Colonic mucosa (tissue), 4 donors: ENCODE measurements at regions not wholly inside any gene's neighbourhood (a gene's known extent, or its start where the extent isn't known, plus 50 kb on each side); places are given as distances from the start of the nearest gene placed in this dataset.

Experiments used
- DNase-seq: peaks from one replicate; pipeline ENCODE4 v3.0.0-alpha.2; 2020
- H3K27ac ChIP-seq: fragments of 200-600 bp; one replicate; pipeline ENCODE4 v1.8.0; 2021
- H3K27me3 ChIP-seq: fragments of 200-600 bp; one replicate; pipeline ENCODE4 v1.8.0; 2021
- H3K36me3 ChIP-seq: fragments of 200-600 bp; one replicate; pipeline ENCODE4 v1.8.0; 2021
- H3K4me1 ChIP-seq: fragments of 200-600 bp; one replicate; pipeline ENCODE4 v1.8.0; 2021; ENCODE audit warnings: mild to moderate bottlenecking
- H3K4me3 ChIP-seq: fragments of 200-600 bp; one replicate; pipeline ENCODE4 v1.8.0; 2021
- H3K9ac ChIP-seq, 2 donors: one replicate each; pipeline ENCODE4 v1.7.0; 2013; ENCODE audit warnings: control low read depth in 2 of 2, low read depth in 2 of 2, low read length in 2 of 2
- H3K9me3 ChIP-seq: fragments of 200-600 bp; one replicate; pipeline ENCODE4 v1.8.0; 2021
- intact Hi-C: fragments of 100-400 bp; cut with DNase I; formaldehyde crosslinking; loops from one replicate; pipeline ENCODE4 v1.14.1; 2022
- TF ChIP-seq, protein P1 (sequence below): fragments of 200-600 bp; IDR thresholded peaks from one replicate; pipeline ENCODE4 v1.8.0; 2022; ENCODE audit warnings: antibody characterized with exemption, mild to moderate bottlenecking
- donor health status: healthy.
- donor health status: DM: no; HTN: no; CAD: no.
- donor health status: DM: no; HTN: no; CAD: no.

DNA sequence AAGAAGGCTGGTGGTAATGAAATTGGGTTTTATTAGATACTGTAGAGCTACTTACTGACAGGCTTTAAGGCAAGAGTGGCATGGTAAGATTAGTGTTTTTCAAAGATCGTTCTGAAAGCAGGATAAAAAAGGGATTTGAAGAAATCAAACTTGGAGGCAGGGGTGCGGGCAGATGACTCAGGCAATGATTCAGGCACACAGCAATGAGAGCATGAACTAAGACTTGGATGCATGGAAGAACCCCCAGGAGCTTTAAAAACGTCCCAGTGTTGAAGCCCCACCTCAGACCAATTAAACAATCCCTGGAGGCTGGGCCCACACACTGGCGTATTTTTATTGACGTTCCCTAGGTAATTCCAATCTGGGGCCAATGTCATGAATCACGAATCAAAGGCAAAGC, 102.5 kb downstream of the SREK1 start:
- Histone ChIP-seq H3K4me3 (no peak overlapping the region), H3K36me3 (no peaks in the 10 kb centered on the region), H3K9me3 (no peaks in the 10 kb centered on the region), H3K27me3 (no peaks in the 10 kb centered on the region), H3K27ac (no peak overlapping the region), H3K4me1 (no peaks in the 10 kb centered on the region), H3K9ac (no peak overlapping the region)
- DNase-seq: no peak
- intact Hi-C loops: no loop called here
- TF ChIP-seq, protein P1, sequence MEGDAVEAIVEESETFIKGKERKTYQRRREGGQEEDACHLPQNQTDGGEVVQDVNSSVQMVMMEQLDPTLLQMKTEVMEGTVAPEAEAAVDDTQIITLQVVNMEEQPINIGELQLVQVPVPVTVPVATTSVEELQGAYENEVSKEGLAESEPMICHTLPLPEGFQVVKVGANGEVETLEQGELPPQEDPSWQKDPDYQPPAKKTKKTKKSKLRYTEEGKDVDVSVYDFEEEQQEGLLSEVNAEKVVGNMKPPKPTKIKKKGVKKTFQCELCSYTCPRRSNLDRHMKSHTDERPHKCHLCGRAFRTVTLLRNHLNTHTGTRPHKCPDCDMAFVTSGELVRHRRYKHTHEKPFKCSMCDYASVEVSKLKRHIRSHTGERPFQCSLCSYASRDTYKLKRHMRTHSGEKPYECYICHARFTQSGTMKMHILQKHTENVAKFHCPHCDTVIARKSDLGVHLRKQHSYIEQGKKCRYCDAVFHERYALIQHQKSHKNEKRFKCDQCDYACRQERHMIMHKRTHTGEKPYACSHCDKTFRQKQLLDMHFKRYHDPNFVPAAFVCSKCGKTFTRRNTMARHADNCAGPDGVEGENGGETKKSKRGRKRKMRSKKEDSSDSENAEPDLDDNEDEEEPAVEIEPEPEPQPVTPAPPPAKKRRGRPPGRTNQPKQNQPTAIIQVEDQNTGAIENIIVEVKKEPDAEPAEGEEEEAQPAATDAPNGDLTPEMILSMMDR: no peak

DNA sequence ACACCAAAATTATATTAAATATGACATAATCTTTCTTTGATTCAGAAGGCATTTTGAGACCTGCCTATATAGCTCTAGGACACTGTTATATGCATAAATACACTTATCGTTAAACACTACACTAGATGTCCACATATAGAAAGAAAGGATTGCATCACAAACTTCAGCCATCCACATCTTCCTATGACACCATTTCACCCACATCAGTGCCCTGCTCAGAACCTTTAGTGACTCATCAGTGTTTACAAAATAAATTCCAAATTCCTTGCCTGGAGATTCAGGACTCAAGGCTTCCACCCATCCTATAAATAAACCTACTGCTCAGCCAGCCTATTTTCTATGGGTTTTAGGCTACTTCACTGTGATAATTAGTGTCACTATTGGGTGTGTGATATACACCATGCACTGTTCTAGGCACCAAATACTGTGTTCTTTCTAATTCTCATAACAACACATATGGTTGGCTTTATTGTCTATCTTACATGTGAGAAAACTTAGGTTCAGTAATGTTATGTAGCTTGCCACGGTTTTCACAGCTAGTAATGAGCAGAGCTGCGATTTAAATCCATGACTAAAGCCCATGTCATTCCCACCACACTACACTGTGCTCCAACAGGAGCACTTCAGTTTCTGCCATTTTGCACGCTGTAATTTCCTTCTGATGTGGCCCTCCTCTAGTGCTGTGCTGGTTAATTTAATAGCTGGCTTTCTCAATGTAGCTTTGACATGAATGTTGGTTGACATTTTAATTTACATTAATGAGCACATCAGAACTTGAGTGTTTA, 103.3 kb downstream of the SREK1 start:
- intact Hi-C loops: no loop called here
- H3K36me3 ChIP-seq: no peaks in the 10 kb centered on the region
- H3K27me3 ChIP-seq: no peaks in the 10 kb centered on the region
- no peak overlapping the region for H3K27ac ChIP-seq
- H3K9me3 ChIP-seq: no peaks in the 10 kb centered on the region
- no peaks in the 10 kb centered on the region for H3K4me1 ChIP-seq
- no peak overlapping the region for H3K9ac ChIP-seq
- no peak for DNase-seq
- TF ChIP-seq, protein P1: no peak
- no peak overlapping the region for H3K4me3 ChIP-seq

DNA sequence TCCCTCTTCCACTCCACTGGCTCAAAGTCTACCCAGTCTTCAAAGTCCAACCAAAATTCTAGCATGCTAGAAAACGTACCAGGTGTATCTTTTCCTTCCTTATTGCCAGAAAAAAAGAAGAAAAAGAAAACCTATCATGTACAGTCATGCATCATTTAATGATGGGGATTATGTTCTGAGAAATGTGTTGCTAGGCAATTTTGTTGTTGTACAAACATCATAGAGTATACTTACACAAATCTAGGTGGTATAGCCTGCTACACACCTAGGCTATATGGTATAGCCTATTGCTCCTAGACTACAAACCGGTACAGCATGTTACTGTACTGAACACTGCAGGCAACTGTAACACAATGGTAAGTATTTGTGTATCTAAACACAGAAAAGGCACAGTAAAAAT, 104.8 kb downstream of the SREK1 start:
- intact Hi-C loops: no loop called here
- Histone ChIP-seq H3K36me3 (no peaks in the 10 kb centered on the region), H3K27me3 (no peaks in the 10 kb centered on the region), H3K9me3 (no peaks in the 10 kb centered on the region), H3K27ac (no peak overlapping the region), H3K4me1 (no peaks in the 10 kb centered on the region), H3K4me3 (no peak overlapping the region), H3K9ac (no peak overlapping the region)
- TF ChIP-seq, protein P1: no peak
- no peak for DNase-seq

DNA sequence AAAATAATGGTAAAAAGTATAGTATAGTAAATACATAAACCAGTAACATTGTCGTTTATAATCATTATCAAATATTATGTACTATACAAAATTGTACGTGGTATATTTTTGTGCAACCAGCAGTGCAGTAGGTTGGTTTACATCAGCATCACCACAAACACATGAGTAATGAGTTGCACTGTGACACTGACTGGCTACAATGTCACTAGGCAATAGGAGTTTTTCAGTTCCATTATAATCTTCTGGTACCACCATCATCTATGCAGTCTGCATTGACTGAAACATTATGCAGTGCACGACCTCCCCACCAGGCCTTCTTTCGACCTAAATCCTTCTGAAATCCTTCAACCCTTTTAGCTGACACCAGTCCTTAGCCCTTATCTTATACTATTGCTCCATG, 105.8 kb downstream of the SREK1 start:
- no peak overlapping the region for H3K4me3 ChIP-seq
- DNase-seq: no peak
- H3K9ac ChIP-seq: no peak overlapping the region
- H3K27ac ChIP-seq: no peak overlapping the region
- H3K4me1 ChIP-seq: no peaks in the 10 kb centered on the region
- no peaks in the 10 kb centered on the region for H3K27me3 ChIP-seq
- H3K36me3 ChIP-seq: no peaks in the 10 kb centered on the region
- H3K9me3 ChIP-seq: no peaks in the 10 kb centered on the region
- TF ChIP-seq, protein P1: no peak
- intact Hi-C loops: no loop called here

DNA sequence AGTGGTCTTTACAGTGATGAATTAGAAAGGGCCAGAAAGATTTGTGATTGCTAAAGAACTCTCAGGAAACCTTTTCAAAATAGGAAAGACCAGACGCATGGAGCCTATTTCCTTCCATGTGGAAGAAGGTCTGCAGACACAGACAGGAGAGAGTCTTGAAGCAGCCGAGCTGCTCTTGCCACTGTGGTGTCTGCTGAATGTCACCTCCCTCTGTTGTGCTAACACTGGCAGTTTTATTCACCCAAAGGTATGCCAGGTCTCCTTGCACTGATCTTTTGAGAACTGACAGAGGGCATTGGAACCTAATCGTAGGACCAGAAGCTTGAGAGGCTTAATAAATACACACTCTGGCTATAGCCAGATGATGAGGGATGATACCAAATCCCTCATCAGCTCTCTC, 108.7 kb downstream of the SREK1 start:
- Histone ChIP-seq H3K9me3 (no peaks in the 10 kb centered on the region), H3K4me1 (no peaks in the 10 kb centered on the region), H3K27me3 (no peaks in the 10 kb centered on the region), H3K4me3 (no peak overlapping the region), H3K27ac (no peak overlapping the region), H3K36me3 (no peaks in the 10 kb centered on the region), H3K9ac (no peak overlapping the region)
- no peak for DNase-seq
- TF ChIP-seq, protein P1: no peak
- intact Hi-C loops: no loop called here
